ENCODE measurements at regions not wholly inside any gene's neighbourhood (a gene's known extent, or its start where the extent isn't known, plus 50 kb on each side); places are given as distances from the start of the nearest gene placed in this dataset.
"Not testable (repeated sequence)": the region's sequence is repeated elsewhere in the genome, so short reads cannot be mapped to it uniquely, and the experiment has no call there.

DNA sequence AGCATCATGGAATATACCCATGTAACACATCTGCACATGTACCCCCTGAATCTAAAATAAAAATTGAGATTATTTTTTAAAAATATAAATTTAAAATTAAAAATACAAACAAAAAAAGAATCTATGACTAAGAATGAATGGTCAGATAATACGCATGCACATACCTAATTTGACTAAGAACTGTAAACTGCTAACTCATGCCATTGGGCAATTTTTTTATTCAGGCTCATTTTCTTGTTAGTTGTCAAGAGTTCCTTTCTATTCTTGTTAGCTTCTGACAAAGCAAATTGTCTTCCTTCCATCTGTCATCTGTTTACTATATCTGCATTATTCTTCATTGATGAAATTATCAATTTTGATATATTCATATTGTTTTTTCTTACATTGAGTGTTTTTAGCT is 69.5 kb upstream of the HAND1 start:
- Histone ChIP-seq H3K27me3 (ENCODE audit: control insufficient read depth, insufficient read depth, low read length) (no peaks in the 10 kb centered on the region), H3K27ac (ENCODE audit: low read depth, low read length) (no peak overlapping the region), H3K36me3 (ENCODE audit: control insufficient read depth, insufficient read depth, low read length) (no peaks in the 10 kb centered on the region), H3K4me3 (ENCODE audit: low read length) (no peak overlapping the region), H3K9ac (ENCODE audit: low read length) (no peak overlapping the region), H3K4me1 (ENCODE audit: control insufficient read depth, insufficient read depth, low read length) (peaks cover 12% of the 10 kb centered on the region)

DNA sequence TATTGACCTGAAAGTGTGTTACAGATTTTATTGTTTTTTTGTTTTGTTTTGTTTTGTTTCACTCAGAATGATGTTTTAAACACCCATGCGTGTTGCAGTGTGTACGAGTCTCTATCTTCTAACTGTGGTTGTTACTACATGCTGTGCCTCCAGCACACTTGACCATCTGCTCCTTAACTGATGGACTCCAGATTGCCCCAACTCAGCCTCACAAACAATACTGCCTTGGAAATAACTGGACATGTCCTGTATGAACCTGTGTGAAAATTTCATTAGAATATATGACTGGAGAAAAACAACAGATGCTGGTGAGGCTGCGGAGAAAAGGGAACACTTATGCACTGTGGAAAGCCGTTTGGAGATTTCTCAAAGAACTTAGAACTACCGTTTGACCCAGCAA is 68.7 kb upstream of the HAND1 start:
- H3K27ac ChIP-seq (ENCODE audit: low read depth, low read length) = no peak overlapping the region
- H3K27me3 ChIP-seq (ENCODE audit: control insufficient read depth, insufficient read depth, low read length) = no peaks in the 10 kb centered on the region
- peaks cover 20% of the 10 kb centered on the region for H3K4me1 ChIP-seq (ENCODE audit: control insufficient read depth, insufficient read depth, low read length)
- H3K9ac ChIP-seq (ENCODE audit: low read length) = no peak overlapping the region
- H3K36me3 ChIP-seq (ENCODE audit: control insufficient read depth, insufficient read depth, low read length) = no peaks in the 10 kb centered on the region
- no peak overlapping the region for H3K4me3 ChIP-seq (ENCODE audit: low read length)

DNA sequence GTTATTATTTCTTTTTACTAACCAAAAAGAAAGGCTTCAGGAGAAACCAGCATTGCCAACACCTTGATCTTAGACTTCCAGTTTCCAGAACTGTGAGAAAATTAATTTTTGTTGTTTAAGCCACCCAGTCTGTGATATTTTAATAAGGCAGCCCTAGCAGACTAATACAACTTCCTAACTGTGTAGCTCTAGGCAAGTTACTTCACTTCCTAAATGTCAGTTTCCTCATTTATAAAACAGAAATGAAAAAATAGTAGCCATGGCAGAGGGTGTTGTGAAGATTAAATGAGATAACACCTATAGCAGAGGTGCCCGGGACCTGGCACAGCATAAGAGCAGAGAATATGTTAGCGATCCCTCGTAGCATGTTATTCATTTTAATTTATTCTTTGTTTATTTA is 66.6 kb upstream of the HAND1 start:
- no peaks in the 10 kb centered on the region for H3K27me3 ChIP-seq (ENCODE audit: control insufficient read depth, insufficient read depth, low read length)

DNA sequence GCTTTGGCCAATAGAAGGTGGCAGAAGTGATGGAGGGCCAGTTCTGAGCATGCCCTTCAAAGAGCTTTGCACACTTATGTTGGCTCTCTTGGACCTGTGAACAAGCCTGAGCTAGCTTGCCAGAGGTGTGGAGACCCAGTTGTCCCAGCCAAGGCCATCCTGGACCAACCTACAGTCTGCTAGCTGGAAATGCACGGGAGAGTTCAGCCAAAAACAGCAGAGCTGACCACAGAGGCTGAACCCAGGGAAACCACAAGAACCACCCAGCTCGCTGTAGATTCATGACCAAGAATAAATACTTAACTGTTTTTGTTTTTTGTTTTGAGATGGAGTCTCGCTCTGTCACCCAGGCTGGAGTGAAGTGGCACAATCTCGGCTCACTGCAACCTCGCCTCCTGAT is 65.4 kb upstream of the HAND1 start:
- H3K4me3 ChIP-seq (ENCODE audit: low read length) = no peak overlapping the region
- H3K4me1 ChIP-seq (ENCODE audit: control insufficient read depth, insufficient read depth, low read length) = peaks cover 24% of the 10 kb centered on the region
- H3K36me3 ChIP-seq (ENCODE audit: control insufficient read depth, insufficient read depth, low read length) = no peaks in the 10 kb centered on the region
- no peaks in the 10 kb centered on the region for H3K27me3 ChIP-seq (ENCODE audit: control insufficient read depth, insufficient read depth, low read length)
- no peak overlapping the region for H3K27ac ChIP-seq (ENCODE audit: low read depth, low read length)
- no peak overlapping the region for H3K9ac ChIP-seq (ENCODE audit: low read length)

More for the DNA sequence above, 66.6 kb upstream of the HAND1 start:
- no peaks in the 10 kb centered on the region for H3K36me3 ChIP-seq (ENCODE audit: control insufficient read depth, insufficient read depth, low read length)
- H3K4me3 ChIP-seq (ENCODE audit: low read length) = no peak overlapping the region
- H3K4me1 ChIP-seq (ENCODE audit: control insufficient read depth, insufficient read depth, low read length) = peaks cover 24% of the 10 kb centered on the region
- H3K9ac ChIP-seq (ENCODE audit: low read length) = no peak overlapping the region
- no peak overlapping the region for H3K27ac ChIP-seq (ENCODE audit: low read depth, low read length)

- peak overlapping the region; percentile 58 for H3K27ac ChIP-seq (ENCODE audit: low read depth, low read length)
- H3K4me1 ChIP-seq (ENCODE audit: control insufficient read depth, insufficient read depth, low read length) = peaks cover 24% of the 10 kb centered on the region
These were observed 64.6 kb upstream of the HAND1 start for GRCh38 chr5:154542581-154542980.

DNA sequence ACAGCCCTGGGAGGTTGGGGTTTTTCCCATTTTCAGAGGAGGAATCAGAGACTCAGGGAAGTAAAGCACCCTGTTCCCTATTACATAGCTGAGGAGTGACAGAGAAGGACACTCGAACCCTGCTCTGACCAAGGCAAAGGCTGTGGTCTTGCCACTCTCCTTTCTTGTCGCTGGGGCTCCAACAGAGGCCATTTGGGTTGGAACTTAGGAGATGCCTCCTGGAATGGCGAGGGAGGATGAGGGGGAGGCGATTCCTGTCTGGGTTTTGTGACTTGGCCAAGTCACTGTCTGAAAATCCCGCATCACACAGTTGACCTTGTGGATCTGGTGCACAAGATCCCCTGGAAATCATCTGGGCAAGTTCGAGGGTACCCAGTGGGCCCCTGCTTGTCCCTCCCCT is 64.0 kb upstream of the HAND1 start:
- H3K4me1 ChIP-seq (ENCODE audit: control insufficient read depth, insufficient read depth, low read length) = peaks cover 24% of the 10 kb centered on the region
- no peaks in the 10 kb centered on the region for H3K36me3 ChIP-seq (ENCODE audit: control insufficient read depth, insufficient read depth, low read length)
- H3K27me3 ChIP-seq (ENCODE audit: control insufficient read depth, insufficient read depth, low read length) = no peaks in the 10 kb centered on the region
- no peak overlapping the region for H3K9ac ChIP-seq (ENCODE audit: low read length)
- no peak overlapping the region for H3K4me3 ChIP-seq (ENCODE audit: low read length)
- H3K27ac ChIP-seq (ENCODE audit: low read depth, low read length) = peak overlapping the region; percentile 48

More at GRCh38 chr5:154542581-154542980, 64.6 kb upstream of the HAND1 start:
- no peaks in the 10 kb centered on the region for H3K36me3 ChIP-seq (ENCODE audit: control insufficient read depth, insufficient read depth, low read length)
- H3K27me3 ChIP-seq (ENCODE audit: control insufficient read depth, insufficient read depth, low read length) = no peaks in the 10 kb centered on the region
- H3K9ac ChIP-seq (ENCODE audit: low read length) = no peak overlapping the region
- no peak overlapping the region for H3K4me3 ChIP-seq (ENCODE audit: low read length)

- Histone ChIP-seq H3K9ac (ENCODE audit: low read length) (no peak overlapping the region), H3K27ac (ENCODE audit: low read depth, low read length) (peak overlapping the region; percentile 48), H3K4me3 (ENCODE audit: low read length) (no peak overlapping the region), H3K27me3 (ENCODE audit: control insufficient read depth, insufficient read depth, low read length) (no peaks in the 10 kb centered on the region), H3K36me3 (ENCODE audit: control insufficient read depth, insufficient read depth, low read length) (no peaks in the 10 kb centered on the region), H3K4me1 (ENCODE audit: control insufficient read depth, insufficient read depth, low read length) (peaks cover 24% of the 10 kb centered on the region)
These were observed 63.5 kb upstream of the HAND1 start for GRCh38 chr5:154541553-154541952.

DNA sequence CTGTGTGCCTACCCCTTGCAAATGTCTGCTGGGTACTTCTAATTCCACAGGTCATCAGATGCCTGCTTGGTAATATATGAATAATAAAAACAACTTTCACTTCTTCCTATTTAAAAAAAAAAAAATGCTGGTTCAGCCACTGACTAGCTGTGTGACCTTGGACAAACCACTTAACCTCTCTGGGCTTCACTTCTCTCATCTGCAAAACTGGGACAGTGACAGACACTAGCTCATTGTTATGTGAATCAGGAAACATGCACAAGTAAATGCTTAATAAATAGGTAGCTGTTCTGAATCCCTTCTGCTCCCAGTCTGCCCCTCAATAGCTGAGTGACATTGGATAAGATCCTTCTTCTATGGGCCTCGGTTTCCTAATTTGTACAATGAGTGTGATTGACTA is 62.6 kb upstream of the HAND1 start:
- no peak overlapping the region for H3K9ac ChIP-seq (ENCODE audit: low read length)
- peaks cover 24% of the 10 kb centered on the region for H3K4me1 ChIP-seq (ENCODE audit: control insufficient read depth, insufficient read depth, low read length)
- no peak overlapping the region for H3K4me3 ChIP-seq (ENCODE audit: low read length)
- no peaks in the 10 kb centered on the region for H3K27me3 ChIP-seq (ENCODE audit: control insufficient read depth, insufficient read depth, low read length)
- no peaks in the 10 kb centered on the region for H3K36me3 ChIP-seq (ENCODE audit: control insufficient read depth, insufficient read depth, low read length)
- H3K27ac ChIP-seq (ENCODE audit: low read depth, low read length) = no peak overlapping the region

GRCh38 chr5:154538492-154538891 is 60.5 kb upstream of the HAND1 start:
- H3K4me3 ChIP-seq (ENCODE audit: low read length) = no peak overlapping the region
- H3K36me3 ChIP-seq (ENCODE audit: control insufficient read depth, insufficient read depth, low read length) = no peaks in the 10 kb centered on the region
- no peaks in the 10 kb centered on the region for H3K27me3 ChIP-seq (ENCODE audit: control insufficient read depth, insufficient read depth, low read length)
- H3K27ac ChIP-seq (ENCODE audit: low read depth, low read length) = no peak overlapping the region
- H3K9ac ChIP-seq (ENCODE audit: low read length) = no peak overlapping the region
- H3K4me1 ChIP-seq (ENCODE audit: control insufficient read depth, insufficient read depth, low read length) = peaks cover 21% of the 10 kb centered on the region

DNA sequence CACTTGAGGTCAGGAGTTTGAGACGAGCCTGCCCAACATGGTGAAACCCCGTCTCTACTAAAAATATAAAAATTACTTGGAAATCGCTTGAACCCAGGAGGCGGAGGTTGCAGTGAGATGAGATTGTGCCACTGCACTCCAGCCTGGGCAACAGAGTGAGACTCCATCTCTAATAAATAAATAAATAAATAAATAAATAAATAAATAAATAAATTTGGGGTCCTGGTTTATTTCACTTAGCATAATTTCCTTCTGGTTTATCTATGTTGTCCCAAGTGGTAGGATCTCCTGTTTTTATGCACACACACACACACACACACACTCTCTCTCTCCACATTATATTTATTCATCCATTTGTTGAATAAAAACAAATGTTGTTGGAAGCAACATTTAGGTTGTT is 58.4 kb upstream of the HAND1 start:
- H3K27me3 ChIP-seq (ENCODE audit: control insufficient read depth, insufficient read depth, low read length); H3K4me1 ChIP-seq (ENCODE audit: control insufficient read depth, insufficient read depth, low read length); H3K4me3 ChIP-seq (ENCODE audit: low read length); H3K9ac ChIP-seq (ENCODE audit: low read length); H3K36me3 ChIP-seq (ENCODE audit: control insufficient read depth, insufficient read depth, low read length); H3K27ac ChIP-seq (ENCODE audit: low read depth, low read length): not testable (repeated sequence)

DNA sequence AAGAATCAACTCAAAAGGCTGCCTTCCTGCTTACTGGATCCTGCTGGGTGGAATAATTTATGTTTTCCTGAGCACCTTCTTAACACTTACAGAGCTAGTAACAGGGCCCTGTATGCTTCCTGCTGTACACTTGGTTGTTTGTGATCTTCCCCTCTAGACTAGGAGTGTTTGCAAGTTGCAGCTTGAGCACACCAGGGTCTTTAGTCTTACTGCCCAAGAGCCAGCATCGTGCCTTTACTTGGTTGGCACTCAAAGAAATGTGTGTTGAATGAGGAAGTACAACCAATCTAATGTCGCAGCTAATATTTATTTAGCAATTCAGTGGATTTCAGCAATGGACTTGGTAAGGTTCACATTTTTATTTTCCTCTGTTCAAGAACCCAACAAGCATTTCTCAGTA is 57.5 kb upstream of the HAND1 start:
- H3K4me3 ChIP-seq (ENCODE audit: low read length) = no peak overlapping the region
- no peak overlapping the region for H3K27ac ChIP-seq (ENCODE audit: low read depth, low read length)
- H3K36me3 ChIP-seq (ENCODE audit: control insufficient read depth, insufficient read depth, low read length) = no peaks in the 10 kb centered on the region
- no peaks in the 10 kb centered on the region for H3K27me3 ChIP-seq (ENCODE audit: control insufficient read depth, insufficient read depth, low read length)
- H3K9ac ChIP-seq (ENCODE audit: low read length) = no peak overlapping the region
- H3K4me1 ChIP-seq (ENCODE audit: control insufficient read depth, insufficient read depth, low read length) = no peaks in the 10 kb centered on the region

- H3K9ac ChIP-seq (ENCODE audit: low read length) = no peak overlapping the region
- H3K27me3 ChIP-seq (ENCODE audit: control insufficient read depth, insufficient read depth, low read length) = no peaks in the 10 kb centered on the region
These were observed 56.5 kb upstream of the HAND1 start for GRCh38 chr5:154534457-154535050.

DNA sequence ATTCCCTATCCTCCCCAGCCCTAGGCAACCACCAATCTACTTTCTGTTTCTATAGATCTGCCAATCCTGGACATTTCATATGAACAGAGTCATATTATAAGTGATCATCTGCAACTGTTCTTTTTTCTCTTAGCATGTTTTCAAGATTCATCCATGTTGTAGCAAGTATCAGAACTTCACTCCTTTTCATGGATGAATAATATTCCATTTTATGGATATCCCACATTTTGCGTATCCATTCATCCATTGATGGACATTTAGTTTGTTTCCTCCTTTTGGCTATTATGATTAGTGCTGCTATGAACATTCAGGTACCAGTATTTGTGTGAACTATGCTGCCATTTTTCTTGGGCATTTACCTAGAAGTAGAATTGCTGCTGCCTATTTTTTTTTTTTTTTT is 51.3 kb upstream of the HAND1 start:
- peaks cover under 1% of the 10 kb centered on the region for H3K4me1 ChIP-seq (ENCODE audit: control insufficient read depth, insufficient read depth, low read length)
- no peaks in the 10 kb centered on the region for H3K36me3 ChIP-seq (ENCODE audit: control insufficient read depth, insufficient read depth, low read length)
- H3K27ac ChIP-seq (ENCODE audit: low read depth, low read length) = no peak overlapping the region
- H3K9ac ChIP-seq (ENCODE audit: low read length) = no peak overlapping the region
- no peaks in the 10 kb centered on the region for H3K27me3 ChIP-seq (ENCODE audit: control insufficient read depth, insufficient read depth, low read length)
- H3K4me3 ChIP-seq (ENCODE audit: low read length) = no peak overlapping the region

More at GRCh38 chr5:154534457-154535050, 56.5 kb upstream of the HAND1 start:
- no peak overlapping the region for H3K4me3 ChIP-seq (ENCODE audit: low read length)
- no peak overlapping the region for H3K27ac ChIP-seq (ENCODE audit: low read depth, low read length)
- no peaks in the 10 kb centered on the region for H3K36me3 ChIP-seq (ENCODE audit: control insufficient read depth, insufficient read depth, low read length)
- no peaks in the 10 kb centered on the region for H3K4me1 ChIP-seq (ENCODE audit: control insufficient read depth, insufficient read depth, low read length)
